Prostate gland (tissue), 2 donors: ENCODE measurements at regions not wholly inside any gene's neighbourhood (a gene's known extent, or its start where the extent isn't known, plus 50 kb on each side); places are given as distances from the start of the nearest gene placed in this dataset.
A peak's percentile ranks its signal among the peaks of the same experiment; 100 is the strongest.

Source experiments
- DNase-seq: peaks from one replicate; pipeline ENCODE4 v3.0.0-alpha.2; 2019; ENCODE audit warnings: low spot score
- H3K27ac ChIP-seq, 2 donors: fragments of 200-600 bp; sonication (generic); 2 replicates each; pipeline ENCODE4 v1.5.1; 2017 to 2019
- H3K27me3 ChIP-seq: fragments of 200-600 bp; sonication (generic); replicated peaks from 2 replicates; pipeline ENCODE4 v1.5.1; 2019; ENCODE audit not compliant: insufficient read depth
- H3K36me3 ChIP-seq, 2 donors: fragments of 200-600 bp; sonication (generic); 1 replicate in 1 of 2; 2 replicates in 1 of 2; pipeline versions ENCODE4 v1.5.1 to v1.8.1; 2017 to 2019
- H3K4me1 ChIP-seq: fragments of 200-600 bp; sonication (generic); replicated peaks from 2 replicates; pipeline ENCODE4 v1.5.1; 2019
- H3K4me3 ChIP-seq, 2 donors: fragments of 200-600 bp; sonication (generic); 2 replicates each; pipeline ENCODE4 v1.5.1; 2017 to 2019
- H3K9me3 ChIP-seq: fragments of 200-600 bp; sonication (generic); 2 replicates; pipeline ENCODE4 v1.5.1; 2017
- POLR2A ChIP-seq: fragments of 450-650 bp; IDR thresholded peaks from one replicate; pipeline ENCODE4 v1.6.1; 2016; ENCODE audit warnings: antibody characterized with exemption, mild to moderate bottlenecking
- POLR2AphosphoS5 ChIP-seq: sonication (generic); formaldehyde crosslinking; IDR thresholded peaks from one replicate; pipeline ENCODE4 v1.6.1; 2017; ENCODE audit warnings: antibody characterized with exemption
- WGBS: methylation state at CpG from one replicate; pipeline ENCODE4 v1.1.5; 2018; 5-methylcytosine and 5-hydroxymethylcytosine counted together
- intact Hi-C: fragments of 100-400 bp; cut with DNase I; formaldehyde crosslinking; loops from one replicate; pipeline ENCODE4 v1.14.2; 2022
- TF ChIP-seq, protein P1 (sequence below), 4 experiments: fragments of 200-600 bp in 2 of 4; fragments of 450-650 bp in 2 of 4; sonication (generic) in 2 of 4; IDR thresholded peaks; 1 replicate in 3 of 4; 2 replicates in 1 of 4; pipeline ENCODE4 v1.5.1; 2016 to 2019; ENCODE audit warnings: antibody characterized with exemption in 4 of 4, mild to moderate bottlenecking in 2 of 4, moderate library complexity in 2 of 4

DNA sequence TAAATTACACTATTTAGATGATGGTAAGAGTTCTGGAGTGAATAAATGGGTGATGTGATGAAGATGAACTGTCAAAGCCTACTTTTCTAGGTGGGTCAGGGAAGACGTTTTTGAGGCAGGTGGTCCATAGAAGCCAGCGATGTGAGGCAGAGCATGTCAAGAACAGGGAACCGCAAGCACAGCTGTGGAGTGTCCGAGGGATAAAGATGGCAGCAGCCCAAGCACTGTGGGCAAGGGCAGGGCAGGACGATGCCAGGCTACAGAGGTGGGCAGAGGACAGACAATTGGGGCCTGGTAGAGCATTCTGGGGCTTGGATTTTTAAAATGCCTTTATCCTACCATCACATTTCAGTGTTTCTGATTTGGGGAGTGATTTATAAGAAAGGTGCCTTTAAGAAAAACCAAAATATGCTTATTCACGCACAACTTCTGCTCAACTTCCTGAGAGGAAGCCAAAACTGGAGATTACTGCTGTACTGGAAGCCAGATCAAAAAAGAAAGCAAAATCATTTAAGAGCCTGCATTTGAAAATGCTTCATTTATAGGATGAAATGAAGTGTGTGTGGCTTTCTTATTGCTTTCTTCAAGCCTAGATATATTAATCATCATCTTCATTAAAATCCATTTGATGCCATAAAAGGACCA, 119.0 kb upstream of the WDR17 start:
- no peaks in the 10 kb centered on the region for H3K4me1 ChIP-seq
- H3K9me3 ChIP-seq = no peaks in the 10 kb centered on the region
- 43% methylated on average over 6 of the region's 6 CpGs for WGBS
- H3K4me3 ChIP-seq = no peak overlapping the region
- intact Hi-C loops = loop anchor here (10.0 kb wide), 1 partner anchor 388 kb away; no protein-coding TSS in a partner anchor
- H3K36me3 ChIP-seq = no peaks in the 10 kb centered on the region
- H3K27me3 ChIP-seq = no peaks in the 10 kb centered on the region
- H3K27ac ChIP-seq = no peak overlapping the region
- DNase-seq = no peak
- TF ChIP-seq, protein P1, sequence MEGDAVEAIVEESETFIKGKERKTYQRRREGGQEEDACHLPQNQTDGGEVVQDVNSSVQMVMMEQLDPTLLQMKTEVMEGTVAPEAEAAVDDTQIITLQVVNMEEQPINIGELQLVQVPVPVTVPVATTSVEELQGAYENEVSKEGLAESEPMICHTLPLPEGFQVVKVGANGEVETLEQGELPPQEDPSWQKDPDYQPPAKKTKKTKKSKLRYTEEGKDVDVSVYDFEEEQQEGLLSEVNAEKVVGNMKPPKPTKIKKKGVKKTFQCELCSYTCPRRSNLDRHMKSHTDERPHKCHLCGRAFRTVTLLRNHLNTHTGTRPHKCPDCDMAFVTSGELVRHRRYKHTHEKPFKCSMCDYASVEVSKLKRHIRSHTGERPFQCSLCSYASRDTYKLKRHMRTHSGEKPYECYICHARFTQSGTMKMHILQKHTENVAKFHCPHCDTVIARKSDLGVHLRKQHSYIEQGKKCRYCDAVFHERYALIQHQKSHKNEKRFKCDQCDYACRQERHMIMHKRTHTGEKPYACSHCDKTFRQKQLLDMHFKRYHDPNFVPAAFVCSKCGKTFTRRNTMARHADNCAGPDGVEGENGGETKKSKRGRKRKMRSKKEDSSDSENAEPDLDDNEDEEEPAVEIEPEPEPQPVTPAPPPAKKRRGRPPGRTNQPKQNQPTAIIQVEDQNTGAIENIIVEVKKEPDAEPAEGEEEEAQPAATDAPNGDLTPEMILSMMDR (IDR thresholded peaks at IDR 0.05) = no peak
- TF ChIP-seq POLR2A (no peak), POLR2AphosphoS5 (no peak)

DNA sequence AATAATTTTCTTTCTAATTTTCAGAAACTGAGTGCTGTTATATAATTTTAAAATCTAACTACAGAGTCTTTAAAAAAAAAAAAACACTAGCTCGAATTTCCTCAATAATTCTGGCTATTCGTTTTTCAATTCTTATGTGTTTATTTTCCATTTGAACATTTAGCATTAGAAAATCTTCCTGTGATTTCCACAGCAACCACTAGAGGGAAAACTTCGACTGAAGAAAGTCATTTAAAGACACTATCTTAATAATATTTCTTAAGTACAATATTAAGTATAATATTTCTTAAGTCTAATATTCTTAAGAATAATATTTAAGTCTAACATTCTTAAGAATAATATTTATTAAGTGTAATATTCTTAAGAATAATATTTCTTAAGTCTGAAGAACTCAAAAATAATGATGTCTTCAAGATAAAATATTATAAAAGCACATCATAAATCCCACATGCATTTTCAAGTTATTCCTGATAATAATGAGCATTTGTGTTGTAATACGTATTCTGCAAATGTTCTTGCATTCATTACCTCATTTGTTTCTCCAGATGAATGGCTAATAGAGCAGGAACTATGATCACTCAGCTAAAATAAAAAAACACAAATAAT, 118.4 kb upstream of the WDR17 start:
- intact Hi-C loops = loop anchor here (10.0 kb wide), 1 partner anchor 388 kb away; no protein-coding TSS in a partner anchor
- Histone ChIP-seq H3K36me3 (no peaks in the 10 kb centered on the region), H3K4me1 (no peaks in the 10 kb centered on the region), H3K27ac (no peak overlapping the region), H3K9me3 (no peaks in the 10 kb centered on the region), H3K27me3 (no peaks in the 10 kb centered on the region), H3K4me3 (no peak overlapping the region)
- TF ChIP-seq, protein P1 (IDR thresholded peaks at IDR 0.05) = peak in 3 of 4 experiments; percentile 39 to 46 (median 43)
- no peak for TF ChIP-seq POLR2A
- 8% methylated on average over 4 of the region's 4 CpGs for WGBS
- no peak for DNase-seq

DNA sequence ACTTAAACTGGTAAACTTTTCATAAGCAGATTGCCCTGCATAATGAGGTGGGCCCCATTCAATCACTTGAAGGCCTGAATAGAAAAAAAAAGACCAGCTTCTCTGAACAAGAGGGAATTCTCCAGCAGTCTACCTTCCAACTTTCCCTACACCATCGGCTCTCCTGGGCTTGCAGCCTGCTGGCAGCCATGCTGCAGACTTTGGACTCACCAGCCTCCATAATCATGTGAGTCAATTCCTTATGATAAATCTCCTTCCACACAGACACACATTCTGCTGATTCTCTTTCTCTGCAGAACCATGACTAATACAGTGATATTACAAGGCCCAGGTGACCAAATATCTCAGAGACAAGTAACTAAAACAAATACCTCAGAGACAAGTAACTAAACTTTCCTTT, 113.8 kb upstream of the WDR17 start:
- intact Hi-C loops = no loop called here

DNA sequence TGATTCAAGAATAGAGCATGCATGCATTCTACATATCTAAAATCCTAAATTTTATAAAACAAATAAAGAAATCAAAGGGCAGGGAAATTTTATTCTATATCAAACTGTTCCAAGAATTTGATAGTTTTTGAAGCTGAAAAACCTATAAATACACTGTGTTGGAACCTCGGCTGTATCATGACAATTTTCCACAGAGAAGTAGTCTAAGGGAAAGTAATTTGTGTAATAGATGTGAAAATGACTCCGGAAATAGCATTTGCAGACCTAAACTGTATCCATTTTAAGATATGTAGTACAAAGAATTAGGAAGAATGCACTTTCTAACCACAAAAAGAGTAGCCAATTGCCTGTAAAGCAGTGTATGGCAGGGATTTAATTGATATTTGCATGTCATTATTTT, 112.5 kb upstream of the WDR17 start:
- Histone ChIP-seq H3K4me3 (no peak overlapping the region), H3K36me3 (no peaks in the 10 kb centered on the region), H3K9me3 (no peaks in the 10 kb centered on the region), H3K27ac (no peak overlapping the region), H3K4me1 (no peaks in the 10 kb centered on the region), H3K27me3 (no peaks in the 10 kb centered on the region)
- 88% methylated on average over 2 of the region's 2 CpGs for WGBS
- DNase-seq = no peak
- TF ChIP-seq POLR2AphosphoS5 = no peak
- TF ChIP-seq, protein P1 (IDR thresholded peaks at IDR 0.05) = no peak
- TF ChIP-seq POLR2A = no peak
- intact Hi-C loops = no loop called here

More for the DNA sequence above, 113.8 kb upstream of the WDR17 start:
- H3K4me1 ChIP-seq = no peaks in the 10 kb centered on the region
- H3K9me3 ChIP-seq = no peaks in the 10 kb centered on the region
- TF ChIP-seq POLR2A (no peak), POLR2AphosphoS5 (no peak)
- TF ChIP-seq, protein P1 (IDR thresholded peaks at IDR 0.05) = no peak
- no peak overlapping the region for H3K4me3 ChIP-seq
- no peak for DNase-seq
- no peaks in the 10 kb centered on the region for H3K27me3 ChIP-seq
- H3K36me3 ChIP-seq = no peaks in the 10 kb centered on the region
- 82% methylated on average over 1 of the region's 1 CpG for WGBS
- no peak overlapping the region for H3K27ac ChIP-seq
